Stomach (tissue), 8 donors: ENCODE measurements at regions not wholly inside any gene's neighbourhood (a gene's known extent, or its start where the extent isn't known, plus 50 kb on each side); places are given as distances from the start of the nearest gene placed in this dataset.
A peak's percentile ranks its signal among the peaks of the same experiment; 100 is the strongest.

ENCODE experiments used
- DNase-seq, 2 donors: peaks; one replicate each; pipeline versions ENCODE4 v3.0.0 to v3.0.0-alpha.2; 2013 to 2019
- H3K27ac ChIP-seq, 5 donors: fragments of 200-600 bp in 4 of 5; sonication (generic) in 4 of 5; one replicate each; pipeline ENCODE4 v1.5.1; 2013 to 2019; ENCODE audit warnings: mild to moderate bottlenecking in 1 of 5, moderate library complexity in 1 of 5
- H3K27me3 ChIP-seq, 3 donors: fragments of 200-600 bp; sonication (generic); one replicate each; pipeline ENCODE4 v1.5.1; 2017 to 2019; ENCODE audit warnings: mixed run types in 1 of 3
- H3K36me3 ChIP-seq, 4 donors: fragments of 200-600 bp; sonication (generic); 1 replicate in 3 of 4; 2 replicates in 1 of 4; pipeline ENCODE4 v1.5.1; 2016 to 2019
- H3K4me1 ChIP-seq, 4 donors: fragments of 200-600 bp; sonication (generic); one replicate each; pipeline ENCODE4 v1.5.1; 2016 to 2019
- H3K4me3 ChIP-seq, 4 donors: fragments of 200-600 bp; sonication (generic) in 3 of 4; one replicate each; pipeline ENCODE4 v1.5.1; 2016 to 2019; ENCODE audit warnings: mild to moderate bottlenecking in 1 of 4
- H3K9me3 ChIP-seq, 4 donors: fragments of 200-600 bp; sonication (generic); one replicate each; pipeline ENCODE4 v1.5.1; 2016 to 2019
- EP300 ChIP-seq: sonication (generic); formaldehyde crosslinking; IDR thresholded peaks from one replicate; pipeline ENCODE4 v1.6.1; 2017; ENCODE audit warnings: antibody characterized with exemption
- POLR2A ChIP-seq, 4 donors: fragments of 450-650 bp; IDR thresholded peaks; one replicate each; pipeline ENCODE4 v1.6.1; 2016; ENCODE audit warnings: antibody characterized with exemption in 4 of 4, control low read depth in 2 of 4, mild to moderate bottlenecking in 1 of 4, moderate library complexity in 1 of 4
- POLR2AphosphoS5 ChIP-seq, 3 donors: sonication (generic); formaldehyde crosslinking; IDR thresholded peaks; one replicate each; pipeline ENCODE4 v1.6.1; 2016; ENCODE audit warnings: antibody characterized with exemption in 3 of 3
- WGBS, 5 donors: extraction: QIAGEN DNeasy Blood & Tissue Kit in 3 of 5; methylation state at CpG; one replicate each; pipeline versions ENCODE4 v1.1.5 to v1.1.7; 2013 to 2018; 5-methylcytosine and 5-hydroxymethylcytosine counted together
- intact Hi-C: fragments of 100-400 bp; cut with DNase I; formaldehyde crosslinking; loops from one replicate; pipeline ENCODE4 v1.15.1; 2023; ENCODE audit warnings: low total_unique reads
- TF ChIP-seq, protein P1 (sequence below), 7 experiments: fragments of 450-650 bp in 4 of 7; fragments of 200-600 bp in 3 of 7; sonication (generic) in 3 of 7; IDR thresholded peaks; one replicate each; pipeline ENCODE4 v1.5.1; 2016 to 2019; ENCODE audit warnings: antibody characterized with exemption in 7 of 7, control low read depth in 2 of 7, mild to moderate bottlenecking in 1 of 7
- donor health status: healthy with polysubstance abuse.
- donor health status: Bipolar disorder and iron deficiency.
- donor health status: healthy.

DNA sequence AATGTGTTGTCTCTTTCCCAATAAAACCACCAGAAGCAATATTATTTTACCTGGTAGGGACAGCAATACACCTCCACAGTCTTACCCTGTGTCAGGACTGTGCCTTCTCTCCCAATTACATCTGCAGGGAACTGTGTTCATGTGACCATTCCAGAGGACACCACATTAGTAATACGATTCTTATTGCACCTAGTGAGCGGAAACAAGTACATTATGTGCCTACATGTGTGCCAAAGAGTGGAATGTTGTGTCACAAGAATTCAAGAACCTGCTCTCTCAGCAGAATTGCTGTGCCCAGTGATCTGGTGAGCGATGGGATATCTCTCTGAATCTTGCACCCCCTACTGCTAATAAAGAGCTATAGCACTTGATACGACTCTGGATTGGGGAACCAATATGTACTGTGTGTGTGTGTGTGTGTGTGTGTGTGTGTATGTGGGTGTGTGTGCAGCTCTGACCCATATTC is 57.4 kb upstream of the FOXC1 start:
- Histone ChIP-seq H3K27me3 (peaks cover 0 to 8% (median 7%) of the 10 kb centered on the region in 3 donors), H3K4me1 (peaks cover 0 to 12% (median 6%) of the 10 kb centered on the region in 4 donors), H3K27ac (no peak overlapping the region), H3K9me3 (peaks cover 0 to 5% (median 0%) of the 10 kb centered on the region in 4 donors), H3K36me3 (peaks cover 0 to 14% (median 0%) of the 10 kb centered on the region in 4 donors), H3K4me3 (no peak overlapping the region)
- 57 to 77% (median 72%) methylated on average over 4 of the region's 4 CpGs for WGBS, 5 donors
- TF ChIP-seq EP300 (no peak), POLR2A (IDR thresholded peaks at IDR 0.05) (no peak), POLR2AphosphoS5 (IDR thresholded peaks at IDR 0.05) (no peak)
- TF ChIP-seq, protein P1, sequence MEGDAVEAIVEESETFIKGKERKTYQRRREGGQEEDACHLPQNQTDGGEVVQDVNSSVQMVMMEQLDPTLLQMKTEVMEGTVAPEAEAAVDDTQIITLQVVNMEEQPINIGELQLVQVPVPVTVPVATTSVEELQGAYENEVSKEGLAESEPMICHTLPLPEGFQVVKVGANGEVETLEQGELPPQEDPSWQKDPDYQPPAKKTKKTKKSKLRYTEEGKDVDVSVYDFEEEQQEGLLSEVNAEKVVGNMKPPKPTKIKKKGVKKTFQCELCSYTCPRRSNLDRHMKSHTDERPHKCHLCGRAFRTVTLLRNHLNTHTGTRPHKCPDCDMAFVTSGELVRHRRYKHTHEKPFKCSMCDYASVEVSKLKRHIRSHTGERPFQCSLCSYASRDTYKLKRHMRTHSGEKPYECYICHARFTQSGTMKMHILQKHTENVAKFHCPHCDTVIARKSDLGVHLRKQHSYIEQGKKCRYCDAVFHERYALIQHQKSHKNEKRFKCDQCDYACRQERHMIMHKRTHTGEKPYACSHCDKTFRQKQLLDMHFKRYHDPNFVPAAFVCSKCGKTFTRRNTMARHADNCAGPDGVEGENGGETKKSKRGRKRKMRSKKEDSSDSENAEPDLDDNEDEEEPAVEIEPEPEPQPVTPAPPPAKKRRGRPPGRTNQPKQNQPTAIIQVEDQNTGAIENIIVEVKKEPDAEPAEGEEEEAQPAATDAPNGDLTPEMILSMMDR (IDR thresholded peaks at IDR 0.05), result peak in 1 of 7 experiments; percentile 8
- DNase-seq, result no peak
- intact Hi-C loops, result no loop called here

DNA sequence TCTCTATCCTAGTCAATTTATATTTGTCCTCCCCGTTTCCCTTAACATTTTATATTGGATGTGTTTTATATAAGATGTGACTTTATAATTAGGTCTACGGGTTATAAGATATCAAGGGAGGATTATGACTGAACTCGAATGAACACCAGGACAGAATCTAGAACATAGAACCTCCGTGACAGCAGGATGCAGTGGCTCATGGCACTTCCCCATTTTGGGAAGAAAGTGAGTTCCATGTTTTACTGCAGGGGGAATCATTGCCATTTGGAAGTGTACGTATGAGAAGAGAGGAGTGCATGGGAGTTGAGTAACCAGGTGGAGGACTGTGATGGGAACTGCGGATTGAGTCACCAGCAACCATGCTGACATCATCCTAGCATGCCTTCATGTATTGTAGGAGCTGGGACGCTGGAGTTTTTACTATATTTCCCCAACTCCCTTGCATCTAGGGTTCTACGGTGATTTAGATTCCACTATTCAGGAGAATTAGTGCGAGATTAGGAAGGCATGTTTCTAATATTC is 56.1 kb upstream of the FOXC1 start:
- WGBS, 5 donors, result 90 to 94% (median 93%) methylated on average over 9 of the region's 9 CpGs
- TF ChIP-seq POLR2AphosphoS5 (IDR thresholded peaks at IDR 0.05) (no peak), POLR2A (IDR thresholded peaks at IDR 0.05) (no peak), EP300 (no peak)
- TF ChIP-seq, protein P1 (IDR thresholded peaks at IDR 0.05), result no peak
- intact Hi-C loops, result no loop called here
- peaks cover 0 to 8% (median 7%) of the 10 kb centered on the region in 3 donors for H3K27me3 ChIP-seq
- H3K9me3 ChIP-seq, result peaks cover 0 to 5% (median 0%) of the 10 kb centered on the region in 4 donors
- peaks cover 0 to 12% (median 6%) of the 10 kb centered on the region in 4 donors for H3K4me1 ChIP-seq
- H3K4me3 ChIP-seq, result no peak overlapping the region
- no peak for DNase-seq
- H3K27ac ChIP-seq, result peak overlapping the region in 1 of 5 donors; percentile 81
- H3K36me3 ChIP-seq, result peaks cover 0 to 1% (median 0%) of the 10 kb centered on the region in 4 donors

DNA sequence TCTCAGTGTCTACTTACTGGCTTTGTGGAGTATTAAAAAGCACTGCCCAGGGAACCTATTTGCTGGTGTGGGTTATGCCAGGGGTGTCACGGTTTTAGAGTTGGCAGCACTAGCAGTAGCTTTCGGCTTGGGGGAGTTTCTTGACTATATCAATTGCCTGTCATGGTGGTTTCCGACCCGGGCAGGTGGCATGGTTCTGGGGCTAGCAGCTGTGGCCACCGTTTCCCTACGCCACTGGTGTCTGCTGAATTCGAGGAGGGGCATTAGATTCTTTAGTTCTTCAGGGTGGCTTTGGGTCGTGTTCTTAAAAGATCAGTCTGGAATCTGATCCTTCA is 55.6 kb upstream of the FOXC1 start:
- intact Hi-C loops, result no loop called here
- no peak for DNase-seq
- H3K27me3 ChIP-seq, result peaks cover 0 to 8% (median 7%) of the 10 kb centered on the region in 3 donors
- H3K4me1 ChIP-seq, result peaks cover 0 to 12% (median 6%) of the 10 kb centered on the region in 4 donors
- WGBS, 5 donors, result 67 to 79% (median 76%) methylated on average over 8 of the region's 8 CpGs
- peak overlapping the region; percentile 53 to 62 (median 58) for H3K4me3 ChIP-seq
- peak overlapping the region in 3 of 5 donors; percentile 70 to 81 (median 78) for H3K27ac ChIP-seq
- TF ChIP-seq POLR2AphosphoS5 (IDR thresholded peaks at IDR 0.05) (no peak), POLR2A (IDR thresholded peaks at IDR 0.05) (no peak), EP300 (no peak)
- TF ChIP-seq, protein P1 (IDR thresholded peaks at IDR 0.05), result no peak
- H3K36me3 ChIP-seq, result no peaks in the 10 kb centered on the region
- H3K9me3 ChIP-seq, result peaks cover 0 to 5% (median 0%) of the 10 kb centered on the region in 4 donors

DNA sequence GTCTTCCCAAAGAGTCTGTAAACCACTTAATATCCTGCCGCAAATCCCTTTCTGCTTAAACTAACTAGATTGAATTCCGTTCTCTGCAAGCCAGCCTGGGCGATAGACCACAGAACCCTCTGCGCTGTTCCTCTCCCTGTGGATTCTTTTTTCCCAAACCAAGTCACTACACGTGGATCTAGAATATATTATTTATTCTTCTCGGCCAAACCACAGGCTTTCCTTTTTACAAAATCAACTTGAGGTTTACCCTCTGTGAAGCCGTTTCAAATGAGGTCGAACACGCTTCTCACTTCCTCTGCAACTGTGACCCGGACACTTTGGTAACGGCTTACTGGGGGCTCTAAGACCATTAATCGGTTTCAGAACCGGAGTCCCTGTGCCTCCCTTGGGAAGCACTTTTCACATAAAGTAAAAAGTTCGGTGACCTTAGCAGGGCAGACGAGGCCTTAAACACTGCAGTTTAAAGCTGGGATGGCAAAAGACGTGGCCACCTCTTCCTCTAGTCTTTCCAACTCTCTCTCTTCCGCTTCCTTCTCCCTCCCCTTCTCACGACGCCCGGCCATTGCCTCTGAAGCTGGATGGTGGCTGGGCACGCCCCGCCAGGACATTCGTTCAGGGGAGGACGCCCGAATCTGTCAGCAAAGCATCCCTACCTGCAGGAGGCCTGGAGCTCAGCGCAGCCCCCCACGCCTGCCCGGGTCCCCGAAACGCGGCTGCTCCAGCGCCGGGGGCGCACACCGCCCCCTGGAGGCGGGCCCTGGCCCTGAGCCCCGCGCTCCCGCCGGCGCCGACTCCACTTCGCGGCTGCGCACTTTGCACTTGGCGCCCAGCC is 55.0 kb upstream of the FOXC1 start:
- Histone ChIP-seq H3K4me3 (peak overlapping the region; percentile 53 to 62 (median 58)), H3K36me3 (no peaks in the 10 kb centered on the region), H3K9me3 (peaks cover 0 to 5% (median 0%) of the 10 kb centered on the region in 4 donors), H3K4me1 (peaks cover 0 to 12% (median 6%) of the 10 kb centered on the region in 4 donors), H3K27ac (peak overlapping the region; percentile 64 to 81 (median 70)), H3K27me3 (peaks cover 0 to 8% (median 7%) of the 10 kb centered on the region in 3 donors)
- TF ChIP-seq POLR2AphosphoS5 (IDR thresholded peaks at IDR 0.05), result no peak
- TF ChIP-seq, protein P1 (IDR thresholded peaks at IDR 0.05), result peak in 4 of 7 experiments; percentile 12 to 80 (median 75)
- intact Hi-C loops, result no loop called here
- WGBS, 5 donors, result 21 to 32% (median 22%) methylated on average over 44 to 46 of the region's 46 CpGs
- peak; percentile 63 to 87 for DNase-seq
